ENCODE measurements at regions not wholly inside any gene's neighbourhood (a gene's known extent, or its start where the extent isn't known, plus 50 kb on each side); places are given as distances from the start of the nearest gene placed in this dataset.
"Not testable (repeated sequence)": the region's sequence is repeated elsewhere in the genome, so short reads cannot be mapped to it uniquely, and the experiment has no call there.

DNA sequence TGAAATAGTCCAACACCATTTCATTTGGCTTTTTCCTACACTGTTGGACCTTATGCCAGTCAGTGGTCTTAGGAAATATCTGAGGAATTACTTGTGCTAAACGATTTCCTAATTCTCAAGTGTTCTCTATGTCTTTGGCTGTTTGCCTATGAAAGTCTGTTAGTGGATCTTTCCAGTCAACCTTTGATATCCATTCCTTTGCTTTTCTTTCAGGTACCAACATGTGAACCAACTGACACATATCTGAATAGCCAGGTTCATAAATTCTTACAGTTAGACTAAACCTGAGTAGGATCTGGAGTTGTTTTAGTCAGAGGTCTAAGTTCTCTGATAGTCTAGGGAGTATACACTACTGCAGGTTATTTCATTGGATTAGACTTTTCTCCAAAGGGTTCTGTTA, 343.5 kb upstream of the LRRC3B start:
- no peak for DNase-seq (ENCODE audit: low read depth)

DNA sequence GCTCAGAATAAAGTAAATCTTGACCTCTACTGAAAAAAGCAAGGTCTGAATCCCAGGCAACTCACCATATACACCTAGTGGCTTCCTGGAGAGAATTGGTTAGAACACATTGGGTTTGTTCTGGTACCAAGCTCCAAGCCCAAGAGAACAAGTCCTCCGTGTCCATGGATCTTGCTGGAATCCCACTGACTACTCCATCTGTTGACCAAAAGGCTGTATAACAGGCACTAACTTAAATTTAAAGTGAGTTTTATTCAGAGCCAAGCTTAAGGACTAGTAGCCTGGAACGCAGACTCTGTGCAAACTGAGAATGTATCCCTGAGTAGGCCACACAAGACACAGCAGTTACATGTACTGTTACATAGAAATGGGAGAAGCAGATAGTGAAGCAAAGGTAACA, 342.1 kb upstream of the LRRC3B start:
- DNase-seq (ENCODE audit: low read depth): no peak

DNA sequence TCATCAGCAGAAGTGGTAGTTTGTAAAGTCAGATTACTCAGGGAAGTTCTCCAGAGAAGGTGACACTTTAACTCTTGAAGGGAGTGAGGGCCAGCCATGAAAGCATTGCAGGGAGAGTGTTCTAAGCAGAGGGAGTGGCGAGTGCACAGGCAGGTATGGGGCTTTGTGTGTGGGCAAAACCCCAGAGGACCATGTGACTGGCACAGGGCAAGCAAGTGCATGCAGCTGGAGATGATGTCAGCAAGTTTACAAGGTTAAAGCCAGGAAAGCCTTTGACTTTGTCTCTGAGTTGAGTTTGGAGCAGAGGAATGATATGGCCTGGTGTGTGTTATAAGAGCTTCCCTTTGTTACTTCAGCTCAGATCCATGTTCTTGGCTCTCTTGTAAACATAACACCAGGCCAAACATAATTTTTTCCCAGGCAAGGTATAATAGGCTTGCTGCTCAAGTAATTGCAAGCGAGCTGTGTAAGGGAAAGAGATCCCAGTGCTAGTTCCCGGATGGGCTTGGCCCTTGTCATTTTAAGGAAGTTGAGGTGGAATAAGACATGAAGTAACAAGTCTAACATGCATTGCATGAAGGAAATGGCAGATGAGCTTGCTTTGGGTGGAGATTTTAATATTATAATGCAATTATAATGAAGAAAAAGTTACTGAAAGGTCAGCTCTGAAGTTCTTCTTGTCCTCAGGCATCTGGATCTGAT, 341.1 kb upstream of the LRRC3B start:
- no peak for DNase-seq (ENCODE audit: low read depth)

DNA sequence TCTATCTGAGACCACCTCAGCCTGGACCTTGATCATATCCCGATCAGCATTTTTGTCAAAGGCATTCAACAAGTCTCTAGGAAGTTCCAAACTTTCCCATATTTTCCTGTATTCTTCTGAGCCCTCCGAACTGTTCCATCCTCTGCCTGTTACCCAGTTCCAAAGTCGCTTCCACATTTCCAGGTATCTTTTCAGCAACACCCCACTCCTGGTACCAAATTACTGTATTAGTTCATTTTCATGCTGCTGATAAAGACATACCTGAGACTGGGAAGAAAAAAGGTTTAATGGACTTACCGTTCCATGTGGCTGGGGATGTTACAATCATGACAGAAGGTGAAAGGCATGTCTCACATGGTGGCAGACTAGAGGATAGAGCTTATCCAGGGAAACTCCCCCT, 338.1 kb upstream of the LRRC3B start:
- not testable (repeated sequence) for DNase-seq (ENCODE audit: low read depth)

DNA sequence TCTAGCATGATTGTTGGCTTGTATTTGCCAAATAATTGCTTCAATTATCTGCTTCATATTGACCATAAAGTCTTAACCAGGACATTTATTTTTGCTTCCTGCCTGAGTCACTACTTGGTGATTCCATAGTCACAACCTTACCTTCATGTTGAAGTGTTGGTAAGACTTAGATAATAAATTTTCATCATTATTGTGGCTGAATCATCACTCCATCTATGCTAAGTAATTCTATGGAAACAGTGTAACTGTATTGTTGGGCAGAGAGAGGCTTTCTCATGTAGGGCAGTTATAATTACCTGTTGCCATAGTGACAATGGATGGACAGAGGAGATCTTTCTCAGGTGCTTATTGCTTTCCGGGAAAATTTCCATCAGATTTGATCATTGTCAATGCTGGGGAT, 330.7 kb upstream of the LRRC3B start:
- no peak for DNase-seq (ENCODE audit: low read depth)

DNA sequence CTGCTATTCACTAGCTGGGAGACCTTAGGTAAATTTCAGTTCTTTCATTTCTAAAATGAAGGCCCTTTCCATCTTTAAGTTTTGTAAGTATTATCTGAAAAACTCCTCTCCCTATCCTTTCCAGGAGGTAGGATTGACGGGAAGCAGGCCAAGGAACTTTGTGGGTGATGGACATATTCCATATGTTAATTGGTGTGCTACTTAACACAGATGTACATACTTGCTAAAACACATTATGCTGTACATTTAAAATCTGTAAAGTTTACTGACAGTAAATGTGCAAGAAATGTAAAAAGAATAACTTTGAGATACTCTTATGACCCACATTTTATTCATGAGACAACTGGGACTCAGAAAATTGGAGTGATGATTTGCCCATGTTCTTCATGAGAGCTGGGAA, 329.8 kb upstream of the LRRC3B start:
- no peak for DNase-seq (ENCODE audit: low read depth)

DNA sequence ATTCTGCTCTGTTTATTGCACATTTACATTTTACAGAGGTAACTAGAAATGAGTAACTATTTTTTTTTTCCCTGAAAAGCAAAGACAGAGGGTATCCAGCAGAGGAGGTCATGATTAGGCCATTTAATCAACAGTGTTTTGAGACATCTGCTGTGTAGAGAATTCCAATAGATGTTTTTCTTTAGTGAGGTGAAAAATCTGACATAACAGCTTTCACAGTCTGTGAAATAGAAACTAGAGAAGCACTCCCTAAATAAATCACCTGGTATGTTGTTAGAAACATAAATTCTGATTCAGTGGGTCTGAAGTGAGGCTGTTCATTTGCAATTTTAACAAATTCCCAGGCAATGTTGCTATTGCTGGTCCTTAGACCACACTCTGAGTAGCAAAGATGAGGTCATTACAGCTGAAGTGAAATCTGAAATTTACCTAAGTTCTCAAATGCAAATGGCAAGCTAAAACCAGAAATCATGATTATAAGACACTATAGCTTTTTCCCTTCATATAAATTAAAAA, 329.2 kb upstream of the LRRC3B start:
- DNase-seq (ENCODE audit: low read depth): no peak

DNA sequence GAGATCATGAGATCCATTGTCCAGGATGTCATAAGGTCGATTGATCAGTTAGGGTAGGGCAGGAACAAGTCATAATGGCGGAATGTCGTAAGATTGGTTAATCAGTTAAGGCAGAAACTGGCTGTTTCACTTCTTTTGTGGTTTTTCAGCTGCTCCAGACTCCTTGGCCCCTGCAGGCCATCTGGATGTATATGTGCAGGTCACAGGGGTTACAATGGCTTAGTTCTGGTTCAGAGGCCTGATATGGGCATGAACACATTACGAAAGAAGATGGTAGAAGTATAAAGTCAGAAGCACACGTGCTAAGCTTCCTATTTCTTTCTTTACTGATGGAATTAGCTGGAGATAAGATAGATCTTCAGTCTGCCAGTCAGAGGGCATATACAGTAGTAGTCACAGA, 315.4 kb upstream of the LRRC3B start:
- no peak for DNase-seq (ENCODE audit: low read depth)

DNA sequence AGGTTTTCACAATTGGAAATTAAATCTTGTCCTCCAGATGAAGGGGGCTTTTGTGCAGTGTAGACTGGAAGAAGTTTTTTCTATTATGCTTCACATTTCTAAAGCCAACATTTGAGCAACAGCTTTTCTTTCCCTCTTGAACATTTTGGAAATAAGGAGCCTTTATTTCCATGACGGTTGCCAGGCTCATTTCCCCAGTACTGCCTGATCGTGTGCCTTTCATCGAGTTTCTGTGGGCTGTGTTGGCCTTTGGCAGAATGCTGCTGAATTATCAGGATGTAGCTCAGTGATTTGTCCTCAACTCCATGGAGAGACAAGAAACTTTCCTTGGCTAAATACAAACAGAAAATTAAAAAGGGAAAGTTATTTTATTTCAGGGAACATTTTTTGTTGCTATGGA, 314.8 kb upstream of the LRRC3B start:
- DNase-seq (ENCODE audit: low read depth): no peak

DNA sequence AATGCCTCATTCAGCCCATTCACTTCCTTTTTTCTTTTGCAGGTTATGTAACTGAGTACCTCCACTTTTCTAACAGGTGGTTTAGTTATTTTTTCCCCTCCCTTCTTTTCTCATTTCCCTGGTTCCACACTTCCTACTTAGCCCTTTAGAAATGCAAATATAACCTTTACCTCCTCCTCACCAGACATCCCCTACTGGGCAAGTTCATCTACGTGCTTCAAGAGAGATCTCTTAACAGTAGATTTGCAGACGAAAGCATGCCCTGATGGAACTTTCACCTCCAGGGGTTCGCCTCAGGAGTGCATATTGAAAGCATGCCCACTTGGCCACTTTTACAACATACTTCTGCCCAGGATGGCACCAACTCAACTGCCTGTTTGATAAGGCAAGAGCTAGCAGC, 314.1 kb upstream of the LRRC3B start:
- no peak for DNase-seq (ENCODE audit: low read depth)

DNA sequence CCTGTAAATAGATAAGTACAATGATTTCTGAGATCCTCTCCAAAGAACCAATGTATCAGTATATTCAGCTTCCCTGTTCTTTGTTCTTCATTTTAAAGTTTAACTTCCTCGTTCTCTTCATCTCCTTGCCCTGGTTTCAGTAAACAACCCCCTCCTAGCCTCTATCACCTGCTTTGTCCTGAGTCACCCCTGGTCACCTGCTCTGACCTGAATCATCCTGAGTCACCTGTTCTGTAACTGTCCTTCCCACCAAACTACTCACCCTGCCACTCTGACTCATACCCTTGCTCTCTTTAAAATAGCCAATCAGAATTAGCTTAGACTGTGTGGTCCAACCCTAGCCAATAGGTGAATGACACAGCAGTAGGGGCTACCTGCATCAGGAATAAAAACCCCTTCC, 313.0 kb upstream of the LRRC3B start:
- DNase-seq (ENCODE audit: low read depth): not testable (repeated sequence)

DNA sequence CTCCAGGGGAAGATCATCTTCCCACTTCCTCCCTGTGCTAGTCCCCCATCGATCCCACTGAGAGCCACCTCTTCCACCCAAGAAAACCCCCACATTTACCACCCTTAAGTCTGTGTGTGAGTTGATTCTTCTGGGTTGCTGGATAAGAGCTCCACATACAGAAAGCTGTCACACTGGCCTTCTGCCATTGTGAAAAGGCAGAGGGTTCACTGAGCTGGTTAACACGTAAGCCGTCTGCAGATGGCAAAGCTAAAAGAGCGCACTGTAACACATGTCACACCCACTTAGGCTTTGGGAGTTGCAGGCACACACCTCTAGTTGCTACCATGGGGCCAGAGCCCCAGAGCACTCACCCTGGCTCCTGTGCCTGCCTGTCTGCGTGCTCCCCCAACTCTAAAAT, 309.8 kb upstream of the LRRC3B start:
- DNase-seq (ENCODE audit: low read depth): no peak

DNA sequence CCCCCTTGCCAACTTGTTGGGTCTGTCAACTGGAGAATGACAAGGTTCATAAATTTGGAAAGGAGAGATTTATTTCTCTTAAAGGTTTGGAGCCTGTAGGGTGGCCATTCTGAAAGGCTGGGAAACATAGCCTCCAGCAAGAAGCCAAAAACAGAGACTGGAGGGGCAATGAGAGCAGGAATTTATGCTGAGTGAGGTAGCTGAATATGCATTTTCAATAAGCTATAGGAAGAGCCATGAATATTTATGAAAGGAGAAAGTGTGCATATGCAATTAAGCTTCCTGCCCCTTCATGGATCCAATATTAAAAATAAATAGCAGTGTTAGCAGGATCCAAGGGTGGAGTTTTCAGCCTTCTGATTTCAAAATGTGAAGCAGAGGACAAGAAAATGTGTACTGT, 306.1 kb upstream of the LRRC3B start:
- DNase-seq (ENCODE audit: low read depth): no peak

DNA sequence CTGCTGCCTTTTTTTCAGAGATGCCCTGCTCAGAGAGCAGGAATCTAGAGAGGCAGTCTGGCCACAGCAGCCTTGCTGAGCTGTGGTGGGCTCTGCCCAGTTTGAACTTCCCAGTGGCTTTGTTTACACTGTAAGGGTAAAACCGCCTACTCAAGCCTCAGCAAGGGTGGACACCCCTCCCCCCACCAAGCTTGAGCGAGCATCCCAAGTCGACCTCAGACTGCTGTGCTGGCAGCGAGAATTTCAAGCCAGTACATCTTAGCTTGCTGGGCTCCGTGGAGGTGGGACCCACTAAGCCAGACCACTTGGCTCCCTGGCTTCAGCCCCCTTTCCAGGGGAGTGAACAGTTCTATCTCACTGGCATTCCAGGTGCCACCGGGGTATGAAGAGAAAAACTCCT, 298.8 kb upstream of the LRRC3B start:
- not testable (repeated sequence) for DNase-seq (ENCODE audit: low read depth)

DNA sequence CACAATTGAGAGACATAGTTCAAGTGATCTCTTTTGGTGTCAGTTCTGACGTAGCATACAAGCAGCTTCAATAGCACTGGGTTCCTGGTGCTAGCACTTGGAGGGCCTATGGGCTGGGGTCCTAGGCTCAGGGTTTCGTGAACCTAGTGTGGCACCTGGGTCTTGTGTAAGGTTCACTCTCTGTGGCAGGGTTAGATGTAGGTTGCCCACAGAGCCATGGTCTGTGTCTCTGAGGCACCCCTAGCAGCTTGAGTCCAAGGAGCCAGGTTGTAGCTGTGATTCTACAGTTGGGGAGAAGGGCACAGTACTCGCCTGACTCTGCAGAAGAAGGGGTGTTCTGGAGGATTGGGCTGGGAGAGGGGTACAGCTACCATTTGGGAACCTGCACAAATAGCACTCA, 282.6 kb upstream of the LRRC3B start:
- DNase-seq (ENCODE audit: low read depth): no peak

DNA sequence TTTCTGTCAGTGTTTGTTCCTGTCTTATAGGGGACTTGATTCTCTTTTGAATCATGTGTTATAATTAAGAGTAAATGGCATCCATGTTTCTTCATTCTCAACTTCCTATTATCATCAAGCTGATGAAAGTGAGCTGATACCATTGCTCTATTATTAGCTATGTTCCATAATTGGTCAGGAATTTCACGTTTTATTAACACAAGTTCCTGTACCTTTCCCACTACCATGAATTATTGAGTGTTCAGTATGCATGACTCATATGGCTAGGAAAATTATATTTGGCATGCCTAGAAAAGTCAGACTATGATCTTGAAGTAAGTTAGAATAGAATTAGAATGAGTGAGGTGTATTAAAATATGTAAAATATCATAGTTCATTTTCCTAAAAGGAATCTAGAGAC, 278.9 kb upstream of the LRRC3B start:
- DNase-seq (ENCODE audit: low read depth): no peak

DNA sequence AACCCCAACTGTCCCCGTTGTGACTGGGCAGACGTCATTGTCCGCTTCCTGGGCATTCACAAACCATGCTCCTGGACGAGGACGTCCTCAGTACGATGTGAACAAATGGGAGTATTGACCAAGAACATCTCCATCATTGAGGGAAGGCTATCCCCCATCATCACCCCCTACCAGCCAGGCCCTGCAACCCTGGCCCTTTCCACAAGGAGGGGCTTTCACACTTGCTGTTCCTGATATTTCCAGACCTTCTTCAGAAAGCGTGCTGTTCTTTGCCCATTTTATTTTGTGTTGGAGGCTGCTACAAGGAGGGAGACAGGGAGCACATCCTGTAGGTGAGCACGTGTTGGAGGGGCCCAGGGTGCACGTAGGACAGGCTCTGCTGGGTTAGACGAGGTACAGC, 277.0 kb upstream of the LRRC3B start:
- no peak for DNase-seq (ENCODE audit: low read depth)

DNA sequence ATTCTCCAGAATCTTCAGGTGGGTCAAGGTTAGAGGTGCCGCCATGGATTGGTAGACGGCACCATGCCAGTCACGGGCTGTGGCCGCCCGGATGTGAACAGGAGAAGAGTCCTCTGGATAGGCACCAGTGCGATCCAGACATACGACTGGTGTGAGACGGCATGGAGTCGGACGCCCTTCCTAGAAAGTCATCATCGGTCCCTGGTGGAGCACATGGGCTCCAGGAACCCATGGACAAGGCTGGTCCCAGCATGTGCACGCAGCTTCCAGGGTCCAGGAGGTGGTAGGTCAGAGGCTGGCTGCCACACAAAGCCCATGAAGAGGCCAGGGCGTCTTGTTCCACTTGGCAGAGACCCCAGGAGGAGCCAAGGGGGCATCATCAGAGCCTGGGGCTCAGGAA, 276.1 kb upstream of the LRRC3B start:
- no peak for DNase-seq (ENCODE audit: low read depth)

DNA sequence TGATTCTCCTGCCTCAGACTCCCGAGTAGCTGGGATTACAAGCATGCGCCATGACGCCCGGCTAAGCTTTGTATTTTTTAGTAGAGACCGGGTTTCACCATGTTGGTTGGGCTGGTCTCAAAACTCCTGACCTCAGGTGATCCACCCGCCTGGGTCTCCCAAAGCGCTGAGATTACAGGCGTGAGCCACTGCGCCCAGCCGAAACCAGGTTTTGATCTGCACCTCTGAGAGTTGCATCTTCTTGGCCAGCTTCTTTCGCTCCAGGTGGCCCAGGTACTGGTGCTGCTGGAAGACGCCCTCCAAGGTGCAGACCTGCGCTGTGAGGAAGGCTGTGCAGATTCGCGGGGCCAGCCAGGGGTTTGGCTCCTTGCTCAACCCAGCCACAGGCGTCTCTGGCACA, 275.4 kb upstream of the LRRC3B start:
- DNase-seq (ENCODE audit: low read depth): no peak

DNA sequence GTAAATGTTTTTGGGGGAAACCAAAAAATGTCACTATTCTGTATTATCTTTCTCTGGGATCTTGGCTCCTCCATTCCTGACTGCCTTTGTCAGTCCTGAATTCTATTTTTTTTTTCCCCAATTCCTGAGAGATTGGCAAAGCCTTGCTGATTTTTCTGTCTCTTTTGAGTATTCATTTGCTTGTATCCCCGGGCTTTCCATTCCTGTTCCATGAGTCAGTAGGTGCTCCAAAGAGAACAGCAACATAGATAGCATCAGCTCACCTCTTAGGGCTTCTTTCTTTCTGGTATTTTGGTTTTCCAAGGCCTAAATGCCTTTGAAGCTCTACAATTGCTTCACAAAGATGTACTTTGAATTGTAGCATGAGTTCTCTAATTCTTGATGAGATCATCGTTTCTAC, 271.7 kb upstream of the LRRC3B start:
- no peak for DNase-seq (ENCODE audit: low read depth)

DNA sequence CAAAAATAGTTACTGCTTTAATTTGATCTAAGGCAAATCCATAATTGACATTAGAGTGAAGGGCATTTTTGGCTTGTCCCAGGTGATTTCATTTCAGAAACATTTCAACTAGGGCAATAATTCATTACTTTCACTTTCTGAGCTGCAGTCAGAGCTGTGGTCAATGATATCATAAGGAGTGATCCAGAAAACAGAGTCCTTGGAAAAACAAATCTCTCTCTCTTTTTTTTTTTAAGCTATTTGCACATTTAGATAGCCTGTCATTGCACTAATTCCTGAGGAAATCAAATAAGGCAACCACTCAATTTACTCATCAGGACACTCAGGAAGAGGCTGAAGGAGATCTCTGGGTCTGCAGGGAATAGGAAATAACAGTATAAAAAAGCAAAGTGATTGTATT, 269.5 kb upstream of the LRRC3B start:
- DNase-seq (ENCODE audit: low read depth): no peak

DNA sequence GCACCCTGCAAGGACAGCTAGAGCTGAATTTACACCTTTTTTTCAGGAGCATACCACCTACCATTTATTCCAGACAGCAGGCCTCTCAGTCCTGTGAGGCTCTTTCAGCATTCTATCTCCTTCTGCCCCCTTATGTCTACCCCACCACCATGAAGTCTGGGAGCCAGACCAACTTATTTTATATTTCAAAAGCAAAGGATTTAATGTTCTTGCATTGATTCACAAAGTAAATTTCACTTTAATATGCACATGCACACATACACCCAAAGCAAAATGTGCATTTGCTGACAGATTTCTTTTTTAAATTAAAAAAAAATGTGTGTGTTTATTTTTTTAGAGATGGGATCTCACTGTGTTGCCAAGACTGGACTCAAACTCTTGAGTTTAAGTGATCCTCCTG, 264.2 kb upstream of the LRRC3B start:
- no peak for DNase-seq (ENCODE audit: low read depth)

DNA sequence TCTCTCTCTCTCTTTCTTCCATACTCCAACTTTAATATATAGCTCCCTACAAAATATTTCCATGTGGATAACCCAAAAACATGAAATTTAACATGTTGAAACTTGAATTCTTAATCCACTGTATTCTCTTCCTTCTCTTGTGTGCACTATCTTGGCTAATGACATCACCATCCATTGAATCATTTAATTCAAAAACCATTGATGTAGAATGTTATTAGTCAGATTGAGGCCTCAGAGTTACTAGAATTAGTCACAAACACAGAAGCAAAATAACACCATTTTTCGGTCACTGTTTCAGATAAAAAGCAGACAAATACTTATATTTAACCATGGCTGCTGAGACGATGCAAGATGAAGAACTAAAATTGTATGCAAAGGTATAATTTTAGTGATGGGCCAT, 256.9 kb upstream of the LRRC3B start:
- no peak for DNase-seq (ENCODE audit: low read depth)

DNA sequence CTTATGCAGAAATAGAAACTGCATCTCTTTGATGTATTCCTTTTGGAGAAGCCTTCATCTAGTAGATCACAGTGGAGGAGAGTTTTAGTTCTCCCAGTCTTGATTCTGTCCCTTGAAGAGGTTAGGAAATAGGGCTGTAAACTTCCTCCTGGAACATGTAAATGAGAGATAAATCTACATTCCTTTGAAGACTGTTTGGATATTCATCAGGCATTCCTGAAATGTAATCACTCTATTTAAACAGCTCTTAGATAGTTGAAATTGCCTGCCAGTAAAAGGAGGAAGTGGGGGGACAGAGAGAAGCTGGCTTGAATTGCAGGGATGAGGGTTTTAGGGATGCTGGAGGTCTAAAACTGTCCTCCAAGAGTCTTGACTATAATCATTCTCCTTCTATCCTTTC, 254.3 kb upstream of the LRRC3B start:
- DNase-seq (ENCODE audit: low read depth): no peak

DNA sequence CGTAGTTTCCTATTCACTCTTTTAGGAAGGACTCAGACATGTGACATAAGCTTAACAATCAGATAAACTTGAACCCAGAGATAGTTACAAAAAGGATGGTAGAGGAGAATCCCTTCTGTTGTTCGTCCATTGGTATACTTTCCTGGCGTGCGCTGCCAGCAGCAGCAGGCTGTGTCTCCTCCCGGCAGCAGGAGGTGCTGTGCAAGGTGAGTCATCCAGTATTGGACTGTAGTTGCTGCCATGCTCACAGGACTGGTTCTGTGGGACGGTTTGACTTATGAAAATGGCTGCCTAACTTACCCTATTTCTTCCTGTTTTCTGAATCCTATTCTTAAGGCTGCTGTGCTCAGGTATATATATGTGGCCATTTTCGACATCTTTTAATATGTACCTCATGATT, 253.4 kb upstream of the LRRC3B start:
- no peak for DNase-seq (ENCODE audit: low read depth)
